ENCODE measurements at regions not wholly inside any gene's neighbourhood (a gene's known extent, or its start where the extent isn't known, plus 50 kb on each side); places are given as distances from the start of the nearest gene placed in this dataset.

DNA sequence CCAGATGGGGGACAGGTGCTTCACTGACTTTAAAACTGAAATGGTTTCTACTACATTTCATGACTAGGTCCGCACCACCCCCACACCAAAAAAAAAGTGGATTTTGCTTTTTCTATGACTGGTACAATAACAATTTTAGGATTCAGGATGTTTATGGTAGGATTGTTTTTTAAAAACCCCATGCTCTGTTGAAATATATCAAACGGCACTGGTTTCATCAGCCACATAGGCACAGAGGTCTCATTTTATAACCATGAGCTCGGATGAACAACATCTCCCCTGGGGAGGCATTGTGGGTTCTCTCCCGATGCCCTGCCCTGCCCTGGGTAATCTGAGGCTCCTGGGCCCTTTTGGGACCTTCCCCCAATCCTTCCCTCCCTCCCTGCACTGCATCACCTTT, 202.7 kb upstream of the KBTBD8 start:
- no peak overlapping the region for H3K27ac ChIP-seq
- no peaks in the 10 kb centered on the region for H3K9me3 ChIP-seq
- no peaks in the 10 kb centered on the region for H3K27me3 ChIP-seq
- intact Hi-C loops (cut with DNase I): no loop called here
- DNase-seq: no peak
- TF ChIP-seq EP300 (IDR thresholded peaks at IDR 0.05) (no peak), POLR2A (IDR thresholded peaks at IDR 0.05) (no peak)
- TF ChIP-seq, protein P1, sequence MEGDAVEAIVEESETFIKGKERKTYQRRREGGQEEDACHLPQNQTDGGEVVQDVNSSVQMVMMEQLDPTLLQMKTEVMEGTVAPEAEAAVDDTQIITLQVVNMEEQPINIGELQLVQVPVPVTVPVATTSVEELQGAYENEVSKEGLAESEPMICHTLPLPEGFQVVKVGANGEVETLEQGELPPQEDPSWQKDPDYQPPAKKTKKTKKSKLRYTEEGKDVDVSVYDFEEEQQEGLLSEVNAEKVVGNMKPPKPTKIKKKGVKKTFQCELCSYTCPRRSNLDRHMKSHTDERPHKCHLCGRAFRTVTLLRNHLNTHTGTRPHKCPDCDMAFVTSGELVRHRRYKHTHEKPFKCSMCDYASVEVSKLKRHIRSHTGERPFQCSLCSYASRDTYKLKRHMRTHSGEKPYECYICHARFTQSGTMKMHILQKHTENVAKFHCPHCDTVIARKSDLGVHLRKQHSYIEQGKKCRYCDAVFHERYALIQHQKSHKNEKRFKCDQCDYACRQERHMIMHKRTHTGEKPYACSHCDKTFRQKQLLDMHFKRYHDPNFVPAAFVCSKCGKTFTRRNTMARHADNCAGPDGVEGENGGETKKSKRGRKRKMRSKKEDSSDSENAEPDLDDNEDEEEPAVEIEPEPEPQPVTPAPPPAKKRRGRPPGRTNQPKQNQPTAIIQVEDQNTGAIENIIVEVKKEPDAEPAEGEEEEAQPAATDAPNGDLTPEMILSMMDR (IDR thresholded peaks at IDR 0.05): no peak
- H3K36me3 ChIP-seq: no peaks in the 10 kb centered on the region
- H3K4me3 ChIP-seq: no peak overlapping the region
- no peaks in the 10 kb centered on the region for H3K4me1 ChIP-seq (ENCODE audit: insufficient read depth)
- 48 to 68% (median 64%) methylated on average over 4 of the region's 4 CpGs for WGBS, 3 donors

DNA sequence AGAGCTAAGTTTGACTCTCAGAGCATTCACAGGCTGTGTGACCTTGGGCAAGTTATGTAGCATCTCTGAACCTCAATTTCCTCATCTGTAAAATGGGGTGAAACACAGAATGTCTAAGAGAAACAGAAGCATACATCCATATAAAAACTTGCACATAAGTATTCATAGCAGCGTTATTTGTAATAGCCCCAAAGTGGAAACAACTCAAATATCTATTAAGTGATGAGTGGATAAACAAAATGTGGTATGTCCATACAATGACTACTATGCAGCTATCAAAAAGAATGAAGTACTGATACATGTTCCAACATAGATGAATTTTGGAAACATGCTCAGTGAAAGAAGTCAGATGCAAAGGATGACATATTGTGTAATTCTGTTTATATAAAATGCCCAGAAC, 201.8 kb upstream of the KBTBD8 start:
- Histone ChIP-seq H3K4me3 (no peak overlapping the region), H3K27me3 (no peaks in the 10 kb centered on the region), H3K36me3 (no peaks in the 10 kb centered on the region), H3K4me1 (ENCODE audit: insufficient read depth) (no peaks in the 10 kb centered on the region), H3K27ac (no peak overlapping the region), H3K9me3 (no peaks in the 10 kb centered on the region)
- TF ChIP-seq POLR2A (IDR thresholded peaks at IDR 0.05) (no peak), EP300 (IDR thresholded peaks at IDR 0.05) (no peak)
- TF ChIP-seq, protein P1 (IDR thresholded peaks at IDR 0.05): no peak
- intact Hi-C loops (cut with DNase I): no loop called here
- 95 to 100% (median 100%) methylated on average over 1 of the region's 1 CpG for WGBS, 3 donors
- DNase-seq: no peak

DNA sequence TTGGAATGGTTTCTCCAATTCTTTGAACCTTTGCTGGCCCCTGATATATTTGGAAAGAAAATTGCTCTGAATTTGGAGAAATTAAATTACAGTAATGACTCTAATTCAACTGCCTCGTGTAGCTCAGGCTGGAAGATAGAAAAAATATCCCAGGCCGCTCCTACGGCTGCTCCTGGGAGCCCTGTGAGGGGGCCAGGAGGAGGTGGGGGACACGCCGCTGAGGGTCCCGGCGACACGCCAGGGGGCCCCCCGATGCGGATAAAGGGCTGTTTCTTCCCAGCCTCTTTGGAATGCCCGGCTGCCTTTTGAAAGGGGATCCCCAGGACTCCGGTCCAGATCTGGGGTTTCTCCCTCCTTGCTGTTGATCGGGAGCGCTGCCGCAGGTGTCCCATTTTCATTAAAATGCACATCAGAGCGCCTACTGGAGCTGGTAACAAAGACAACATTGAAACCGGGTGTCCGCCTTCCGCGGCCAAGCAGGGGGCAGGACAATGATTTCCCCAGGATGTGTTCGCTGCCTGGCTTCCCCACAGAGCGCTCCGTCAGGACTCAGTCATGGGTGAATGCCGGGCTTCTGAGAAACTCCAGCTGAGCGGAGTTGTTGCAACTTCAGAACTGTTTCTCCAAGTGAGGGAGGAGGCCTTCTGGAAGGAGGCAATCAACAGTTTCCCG, 200.1 kb upstream of the KBTBD8 start:
- Histone ChIP-seq H3K4me1 (ENCODE audit: insufficient read depth) (no peaks in the 10 kb centered on the region), H3K27ac (no peak overlapping the region), H3K9me3 (no peaks in the 10 kb centered on the region), H3K36me3 (no peaks in the 10 kb centered on the region), H3K27me3 (no peaks in the 10 kb centered on the region), H3K4me3 (no peak overlapping the region)
- TF ChIP-seq POLR2A (IDR thresholded peaks at IDR 0.05) (no peak), EP300 (IDR thresholded peaks at IDR 0.05) (no peak)
- TF ChIP-seq, protein P1 (IDR thresholded peaks at IDR 0.05): no peak
- 14 to 26% (median 21%) methylated on average over 26 of the region's 26 CpGs for WGBS, 3 donors
- peak in 3 of 5 donors; percentile 10 to 45 (median 24) for DNase-seq
- intact Hi-C loops (cut with DNase I): no loop called here

DNA sequence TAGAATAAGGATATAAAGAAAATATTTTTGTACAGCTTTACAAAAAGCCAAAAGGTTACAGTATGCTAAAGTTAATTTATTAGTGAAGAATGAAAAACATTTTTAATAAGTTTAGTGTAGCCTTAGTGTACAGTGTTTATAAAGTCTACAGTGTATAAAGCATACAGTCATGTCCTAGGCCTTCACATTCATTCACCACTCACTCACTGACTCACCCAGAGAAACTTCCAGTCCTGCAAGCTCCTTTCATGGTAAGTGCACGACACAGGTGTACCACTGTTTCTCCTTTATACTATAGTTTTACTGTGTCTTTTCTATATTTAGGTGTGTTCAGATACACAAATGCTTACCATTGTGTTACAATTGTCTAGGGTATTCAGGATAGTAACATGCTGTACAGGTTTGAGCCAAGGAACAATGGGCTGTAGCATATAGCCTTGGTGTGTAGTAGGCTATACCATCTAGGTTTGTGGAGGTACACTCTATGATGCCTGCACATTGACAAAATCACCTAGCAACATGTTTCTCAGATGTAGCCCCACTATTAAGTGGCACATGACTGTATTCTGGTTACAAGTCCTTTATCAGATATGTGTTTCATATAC, 197.1 kb upstream of the KBTBD8 start:
- 89 to 98% (median 93%) methylated on average over 1 of the region's 1 CpG for WGBS, 3 donors
- no peak for DNase-seq
- Histone ChIP-seq H3K27me3 (no peaks in the 10 kb centered on the region), H3K27ac (no peak overlapping the region), H3K4me3 (no peak overlapping the region), H3K9me3 (no peaks in the 10 kb centered on the region), H3K36me3 (no peaks in the 10 kb centered on the region), H3K4me1 (ENCODE audit: insufficient read depth) (no peaks in the 10 kb centered on the region)
- intact Hi-C loops (cut with DNase I): no loop called here
- TF ChIP-seq POLR2A (IDR thresholded peaks at IDR 0.05) (no peak), EP300 (IDR thresholded peaks at IDR 0.05) (no peak)
- TF ChIP-seq, protein P1 (IDR thresholded peaks at IDR 0.05): no peak

All from ovary (tissue), 7 donors.